ENCODE measurements at regions not wholly inside any gene's neighbourhood (a gene's known extent, or its start where the extent isn't known, plus 50 kb on each side); places are given as distances from the start of the nearest gene placed in this dataset.

DNA sequence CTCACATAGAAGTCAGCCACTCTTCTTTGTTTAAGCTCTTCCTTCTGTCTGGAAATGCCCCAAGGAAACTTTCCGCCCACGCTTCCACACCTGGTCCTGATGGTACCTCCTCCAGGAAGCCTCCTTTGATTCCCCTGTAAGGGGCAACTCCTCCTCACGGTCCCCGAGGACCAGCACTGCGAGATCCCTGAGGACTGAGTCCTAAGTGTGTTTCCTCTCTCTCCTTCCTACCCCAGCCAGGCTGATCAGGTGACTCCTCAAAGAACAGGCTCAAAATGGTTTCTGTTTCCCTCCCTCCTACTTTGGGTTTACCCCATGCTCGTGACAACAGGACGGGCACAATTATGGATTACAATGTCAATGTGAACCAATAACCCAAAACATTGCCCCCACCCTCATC lies 63.0 kb upstream of the MED9 start:
- Histone ChIP-seq H3K9ac (ENCODE audit: low read depth in 1 of 2, low read length in 2 of 2) (no peak overlapping the region), H3K27ac (ENCODE audit: low read depth in 1 of 2, low read length in 2 of 2) (no peak overlapping the region), H3K9me3 (ENCODE audit: control insufficient read depth in 4 of 4, low read length in 3 of 4) (no peaks in the 10 kb centered on the region), H3K4me1 (ENCODE audit: control insufficient read depth in 4 of 4, insufficient read depth in 4 of 4, low read length in 3 of 4) (peaks cover 0 to 8% (median 4%) of the 10 kb centered on the region in 4 donors), H3K36me3 (ENCODE audit: control insufficient read depth in 4 of 4, insufficient read depth in 3 of 4, low read depth in 1 of 4, low read length in 3 of 4) (no peaks in the 10 kb centered on the region), H3K4me3 (ENCODE audit: low read depth in 1 of 3, low read length in 3 of 3) (no peak overlapping the region), H3K27me3 (ENCODE audit: control insufficient read depth in 4 of 4, insufficient read depth in 4 of 4, low read length in 3 of 4) (no peaks in the 10 kb centered on the region)
- 84% methylated on average over 7 of the region's 7 CpGs for WGBS
- TF ChIP-seq FOXA1 (IDR thresholded peaks at IDR 0.05) (no peak), JUND (IDR thresholded peaks at IDR 0.05) (no peak), RAD21 (IDR thresholded peaks at IDR 0.05) (no peak), HNF4A (conservative IDR thresholded peaks at IDR 0.05) (no peak), SP1 (IDR thresholded peaks at IDR 0.05) (no peak), RXRA (IDR thresholded peaks at IDR 0.05) (no peak), FOXA2 (IDR thresholded peaks at IDR 0.05) (no peak), YY1 (IDR thresholded peaks at IDR 0.05) (no peak), HNF4G (IDR thresholded peaks at IDR 0.05) (no peak), NR2F2 (IDR thresholded peaks at IDR 0.05) (no peak), GABPA (IDR thresholded peaks at IDR 0.05 in 1 of 2, conservative IDR thresholded peaks at IDR 0.05 in 1 of 2) (no peak)
- TF ChIP-seq, protein P1, sequence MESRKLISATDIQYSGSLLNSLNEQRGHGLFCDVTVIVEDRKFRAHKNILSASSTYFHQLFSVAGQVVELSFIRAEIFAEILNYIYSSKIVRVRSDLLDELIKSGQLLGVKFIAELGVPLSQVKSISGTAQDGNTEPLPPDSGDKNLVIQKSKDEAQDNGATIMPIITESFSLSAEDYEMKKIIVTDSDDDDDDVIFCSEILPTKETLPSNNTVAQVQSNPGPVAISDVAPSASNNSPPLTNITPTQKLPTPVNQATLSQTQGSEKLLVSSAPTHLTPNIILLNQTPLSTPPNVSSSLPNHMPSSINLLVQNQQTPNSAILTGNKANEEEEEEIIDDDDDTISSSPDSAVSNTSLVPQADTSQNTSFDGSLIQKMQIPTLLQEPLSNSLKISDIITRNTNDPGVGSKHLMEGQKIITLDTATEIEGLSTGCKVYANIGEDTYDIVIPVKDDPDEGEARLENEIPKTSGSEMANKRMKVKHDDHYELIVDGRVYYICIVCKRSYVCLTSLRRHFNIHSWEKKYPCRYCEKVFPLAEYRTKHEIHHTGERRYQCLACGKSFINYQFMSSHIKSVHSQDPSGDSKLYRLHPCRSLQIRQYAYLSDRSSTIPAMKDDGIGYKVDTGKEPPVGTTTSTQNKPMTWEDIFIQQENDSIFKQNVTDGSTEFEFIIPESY (IDR thresholded peaks at IDR 0.05): no peak
- TF ChIP-seq, protein P2, sequence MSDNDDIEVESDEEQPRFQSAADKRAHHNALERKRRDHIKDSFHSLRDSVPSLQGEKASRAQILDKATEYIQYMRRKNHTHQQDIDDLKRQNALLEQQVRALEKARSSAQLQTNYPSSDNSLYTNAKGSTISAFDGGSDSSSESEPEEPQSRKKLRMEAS (IDR thresholded peaks at IDR 0.05): no peak
- TF ChIP-seq, protein P3, sequence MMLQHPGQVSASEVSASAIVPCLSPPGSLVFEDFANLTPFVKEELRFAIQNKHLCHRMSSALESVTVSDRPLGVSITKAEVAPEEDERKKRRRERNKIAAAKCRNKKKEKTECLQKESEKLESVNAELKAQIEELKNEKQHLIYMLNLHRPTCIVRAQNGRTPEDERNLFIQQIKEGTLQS (IDR thresholded peaks at IDR 0.05): no peak
- TF ChIP-seq, protein P4, sequence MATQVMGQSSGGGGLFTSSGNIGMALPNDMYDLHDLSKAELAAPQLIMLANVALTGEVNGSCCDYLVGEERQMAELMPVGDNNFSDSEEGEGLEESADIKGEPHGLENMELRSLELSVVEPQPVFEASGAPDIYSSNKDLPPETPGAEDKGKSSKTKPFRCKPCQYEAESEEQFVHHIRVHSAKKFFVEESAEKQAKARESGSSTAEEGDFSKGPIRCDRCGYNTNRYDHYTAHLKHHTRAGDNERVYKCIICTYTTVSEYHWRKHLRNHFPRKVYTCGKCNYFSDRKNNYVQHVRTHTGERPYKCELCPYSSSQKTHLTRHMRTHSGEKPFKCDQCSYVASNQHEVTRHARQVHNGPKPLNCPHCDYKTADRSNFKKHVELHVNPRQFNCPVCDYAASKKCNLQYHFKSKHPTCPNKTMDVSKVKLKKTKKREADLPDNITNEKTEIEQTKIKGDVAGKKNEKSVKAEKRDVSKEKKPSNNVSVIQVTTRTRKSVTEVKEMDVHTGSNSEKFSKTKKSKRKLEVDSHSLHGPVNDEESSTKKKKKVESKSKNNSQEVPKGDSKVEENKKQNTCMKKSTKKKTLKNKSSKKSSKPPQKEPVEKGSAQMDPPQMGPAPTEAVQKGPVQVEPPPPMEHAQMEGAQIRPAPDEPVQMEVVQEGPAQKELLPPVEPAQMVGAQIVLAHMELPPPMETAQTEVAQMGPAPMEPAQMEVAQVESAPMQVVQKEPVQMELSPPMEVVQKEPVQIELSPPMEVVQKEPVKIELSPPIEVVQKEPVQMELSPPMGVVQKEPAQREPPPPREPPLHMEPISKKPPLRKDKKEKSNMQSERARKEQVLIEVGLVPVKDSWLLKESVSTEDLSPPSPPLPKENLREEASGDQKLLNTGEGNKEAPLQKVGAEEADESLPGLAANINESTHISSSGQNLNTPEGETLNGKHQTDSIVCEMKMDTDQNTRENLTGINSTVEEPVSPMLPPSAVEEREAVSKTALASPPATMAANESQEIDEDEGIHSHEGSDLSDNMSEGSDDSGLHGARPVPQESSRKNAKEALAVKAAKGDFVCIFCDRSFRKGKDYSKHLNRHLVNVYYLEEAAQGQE (IDR thresholded peaks at IDR 0.05): no peak
- TF ChIP-seq, protein P5, sequence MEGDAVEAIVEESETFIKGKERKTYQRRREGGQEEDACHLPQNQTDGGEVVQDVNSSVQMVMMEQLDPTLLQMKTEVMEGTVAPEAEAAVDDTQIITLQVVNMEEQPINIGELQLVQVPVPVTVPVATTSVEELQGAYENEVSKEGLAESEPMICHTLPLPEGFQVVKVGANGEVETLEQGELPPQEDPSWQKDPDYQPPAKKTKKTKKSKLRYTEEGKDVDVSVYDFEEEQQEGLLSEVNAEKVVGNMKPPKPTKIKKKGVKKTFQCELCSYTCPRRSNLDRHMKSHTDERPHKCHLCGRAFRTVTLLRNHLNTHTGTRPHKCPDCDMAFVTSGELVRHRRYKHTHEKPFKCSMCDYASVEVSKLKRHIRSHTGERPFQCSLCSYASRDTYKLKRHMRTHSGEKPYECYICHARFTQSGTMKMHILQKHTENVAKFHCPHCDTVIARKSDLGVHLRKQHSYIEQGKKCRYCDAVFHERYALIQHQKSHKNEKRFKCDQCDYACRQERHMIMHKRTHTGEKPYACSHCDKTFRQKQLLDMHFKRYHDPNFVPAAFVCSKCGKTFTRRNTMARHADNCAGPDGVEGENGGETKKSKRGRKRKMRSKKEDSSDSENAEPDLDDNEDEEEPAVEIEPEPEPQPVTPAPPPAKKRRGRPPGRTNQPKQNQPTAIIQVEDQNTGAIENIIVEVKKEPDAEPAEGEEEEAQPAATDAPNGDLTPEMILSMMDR (IDR thresholded peaks at IDR 0.05; ENCODE audit: low read depth, low read length, missing input control): no peak
- no peak for DNase-seq (ENCODE audit: low spot score)

DNA sequence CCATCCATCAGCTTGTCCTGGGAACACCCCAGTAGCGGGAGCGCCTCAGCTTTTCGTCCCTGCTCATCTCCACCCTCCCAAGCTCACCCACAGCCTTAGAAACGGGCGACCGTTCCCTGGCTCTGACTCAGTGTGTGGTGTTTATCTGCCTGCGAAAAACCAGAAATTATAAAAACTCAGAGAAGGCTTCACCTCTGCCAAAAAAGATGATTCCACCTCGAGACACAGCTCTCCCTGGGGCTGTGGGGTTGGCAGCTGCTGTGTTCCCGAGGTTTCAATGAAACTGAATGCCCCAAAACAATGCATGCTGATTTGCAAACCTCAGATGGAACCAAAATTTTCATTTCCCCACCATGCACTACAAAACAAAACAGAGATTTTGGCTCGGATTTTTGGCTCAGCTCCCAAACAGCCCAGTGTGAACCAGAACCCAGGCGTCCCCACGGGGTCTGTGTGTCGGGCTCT lies 62.4 kb upstream of the MED9 start:
- Histone ChIP-seq H3K36me3 (ENCODE audit: control insufficient read depth in 4 of 4, insufficient read depth in 3 of 4, low read depth in 1 of 4, low read length in 3 of 4) (no peaks in the 10 kb centered on the region), H3K27ac (ENCODE audit: low read depth in 1 of 2, low read length in 2 of 2) (no peak overlapping the region), H3K4me3 (ENCODE audit: low read depth in 1 of 3, low read length in 3 of 3) (no peak overlapping the region), H3K27me3 (ENCODE audit: control insufficient read depth in 4 of 4, insufficient read depth in 4 of 4, low read length in 3 of 4) (no peaks in the 10 kb centered on the region), H3K4me1 (ENCODE audit: control insufficient read depth in 4 of 4, insufficient read depth in 4 of 4, low read length in 3 of 4) (peaks cover 0 to 6% (median 3%) of the 10 kb centered on the region in 4 donors), H3K9ac (ENCODE audit: low read depth in 1 of 2, low read length in 2 of 2) (no peak overlapping the region), H3K9me3 (ENCODE audit: control insufficient read depth in 4 of 4, low read length in 3 of 4) (no peaks in the 10 kb centered on the region)
- whole genome bisulfite sequencing: 82% methylated on average over 13 of the region's 13 CpGs
- no peak for DNase-seq (ENCODE audit: low spot score)
- TF ChIP-seq GABPA (IDR thresholded peaks at IDR 0.05 in 1 of 2, conservative IDR thresholded peaks at IDR 0.05 in 1 of 2): no peak
- TF ChIP-seq FOXA1 (IDR thresholded peaks at IDR 0.05): no peak
- TF ChIP-seq FOXA2 (IDR thresholded peaks at IDR 0.05): no peak
- TF ChIP-seq, protein P2 (IDR thresholded peaks at IDR 0.05): no peak
- TF ChIP-seq, protein P3 (IDR thresholded peaks at IDR 0.05): no peak
- no peak for TF ChIP-seq HNF4G (IDR thresholded peaks at IDR 0.05)
- TF ChIP-seq SP1 (IDR thresholded peaks at IDR 0.05): no peak
- no peak for TF ChIP-seq EGR1 (IDR thresholded peaks at IDR 0.05; ENCODE audit: low read depth in 2 of 2)
- TF ChIP-seq, protein P5 (IDR thresholded peaks at IDR 0.05; ENCODE audit: low read depth, low read length, missing input control): no peak
